ENCODE measurements at regions not wholly inside any gene's neighbourhood (a gene's known extent, or its start where the extent isn't known, plus 50 kb on each side); places are given as distances from the start of the nearest gene placed in this dataset.

GRCh38 chr6:143621876-143622605 is 55.7 kb upstream of the PHACTR2 start:
- no peak for DNase-seq

GRCh38 chr6:143621159-143621873 is 56.4 kb upstream of the PHACTR2 start:
- DNase-seq = no peak

GRCh38 chr6:143620447-143620846 is 57.3 kb upstream of the PHACTR2 start:
- DNase-seq = no peak

- no peak for DNase-seq
These were observed 57.9 kb upstream of the PHACTR2 start for GRCh38 chr6:143619824-143620401.

- DNase-seq = no peak
These were observed 61.0 kb upstream of the PHACTR2 start for GRCh38 chr6:143616741-143617140.

- no peak for DNase-seq
These were observed 62.0 kb upstream of the PHACTR2 start for GRCh38 chr6:143615785-143616184.

GRCh38 chr6:143614235-143614634 is 63.5 kb upstream of the PHACTR2 start:
- no peak for DNase-seq

- DNase-seq = no peak
These were observed 64.0 kb upstream of the PHACTR2 start for GRCh38 chr6:143613749-143614148.

GRCh38 chr6:143612186-143612585 is 65.6 kb upstream of the PHACTR2 start:
- DNase-seq = no peak

- DNase-seq = no peak
These were observed 66.2 kb upstream of the PHACTR2 start for GRCh38 chr6:143611580-143611979.

- no peak for DNase-seq
These were observed 67.8 kb upstream of the PHACTR2 start for GRCh38 chr6:143609972-143610371.

GRCh38 chr6:143609501-143609900 is 68.3 kb upstream of the PHACTR2 start:
- DNase-seq = no peak

GRCh38 chr6:143608906-143609305 is 68.9 kb upstream of the PHACTR2 start:
- no peak for DNase-seq

- no peak for DNase-seq
These were observed 69.8 kb upstream of the PHACTR2 start for GRCh38 chr6:143607974-143608373.

GRCh38 chr6:143607168-143607567 is 70.6 kb upstream of the PHACTR2 start:
- no peak for DNase-seq

- no peak for DNase-seq
These were observed 71.8 kb upstream of the PHACTR2 start for GRCh38 chr6:143605906-143606521.

- no peak for DNase-seq
These were observed 74.3 kb upstream of the PHACTR2 start for GRCh38 chr6:143603455-143603854.

- DNase-seq = no peak
These were observed 76.3 kb upstream of the PHACTR2 start for GRCh38 chr6:143601504-143601903.

- no peak for DNase-seq
These were observed 76.9 kb upstream of the PHACTR2 start for GRCh38 chr6:143600821-143601220.

- no peak for DNase-seq
These were observed 79.2 kb upstream of the PHACTR2 start for GRCh38 chr6:143598466-143599080.

- no peak for DNase-seq
These were observed 80.9 kb upstream of the PHACTR2 start for GRCh38 chr6:143596866-143597265.

GRCh38 chr6:143595251-143596036 is 82.3 kb upstream of the PHACTR2 start:
- DNase-seq = no peak
